ENCODE measurements at regions not wholly inside any gene's neighbourhood (a gene's known extent, or its start where the extent isn't known, plus 50 kb on each side); places are given as distances from the start of the nearest gene placed in this dataset.

- H3K4me1 Mint-ChIP-seq (ENCODE audit: unreplicated experiment) = no peaks in the 10 kb centered on the region
- H3K9me3 Mint-ChIP-seq (ENCODE audit: unreplicated experiment) = no peaks in the 10 kb centered on the region
- no peak for DNase-seq (ENCODE audit: low spot score)
- no peak overlapping the region for H3K27ac Mint-ChIP-seq (ENCODE audit: unreplicated experiment)
- H3K4me3 Mint-ChIP-seq (ENCODE audit: unreplicated experiment) = no peak overlapping the region
- no peaks in the 10 kb centered on the region for H3K27me3 Mint-ChIP-seq (ENCODE audit: unreplicated experiment)
- TF ChIP-seq CTCF (IDR thresholded peaks at IDR 0.05; ENCODE audit: unreplicated experiment) = no peak
- peaks cover 4% of the 10 kb centered on the region for H3K36me3 Mint-ChIP-seq (ENCODE audit: low read depth, unreplicated experiment)
These were observed 145.9 kb downstream of the COPS8 start for GRCh38 chr2:237231593-237231992.

GRCh38 chr2:237232166-237232565 is 146.5 kb downstream of the COPS8 start:
- peaks cover 4% of the 10 kb centered on the region for H3K36me3 Mint-ChIP-seq (ENCODE audit: low read depth, unreplicated experiment)
- no peak for TF ChIP-seq CTCF (IDR thresholded peaks at IDR 0.05; ENCODE audit: unreplicated experiment)
- H3K9me3 Mint-ChIP-seq (ENCODE audit: unreplicated experiment) = no peaks in the 10 kb centered on the region
- H3K27me3 Mint-ChIP-seq (ENCODE audit: unreplicated experiment) = no peaks in the 10 kb centered on the region
- H3K27ac Mint-ChIP-seq (ENCODE audit: unreplicated experiment) = no peak overlapping the region
- no peaks in the 10 kb centered on the region for H3K4me1 Mint-ChIP-seq (ENCODE audit: unreplicated experiment)
- H3K4me3 Mint-ChIP-seq (ENCODE audit: unreplicated experiment) = no peak overlapping the region
- DNase-seq (ENCODE audit: low spot score) = no peak

GRCh38 chr2:237234268-237234667 is 148.6 kb downstream of the COPS8 start:
- H3K4me1 Mint-ChIP-seq (ENCODE audit: unreplicated experiment) = no peaks in the 10 kb centered on the region
- no peak for DNase-seq (ENCODE audit: low spot score)
- peaks cover 4% of the 10 kb centered on the region for H3K36me3 Mint-ChIP-seq (ENCODE audit: low read depth, unreplicated experiment)
- no peak overlapping the region for H3K4me3 Mint-ChIP-seq (ENCODE audit: unreplicated experiment)
- H3K27ac Mint-ChIP-seq (ENCODE audit: unreplicated experiment) = no peak overlapping the region
- no peak for TF ChIP-seq CTCF (IDR thresholded peaks at IDR 0.05; ENCODE audit: unreplicated experiment)
- H3K27me3 Mint-ChIP-seq (ENCODE audit: unreplicated experiment) = no peaks in the 10 kb centered on the region
- no peaks in the 10 kb centered on the region for H3K9me3 Mint-ChIP-seq (ENCODE audit: unreplicated experiment)

GRCh38 chr2:237235383-237236095 is 149.8 kb downstream of the COPS8 start:
- no peaks in the 10 kb centered on the region for H3K9me3 Mint-ChIP-seq (ENCODE audit: unreplicated experiment)
- peaks cover 4% of the 10 kb centered on the region for H3K36me3 Mint-ChIP-seq (ENCODE audit: low read depth, unreplicated experiment)
- no peaks in the 10 kb centered on the region for H3K4me1 Mint-ChIP-seq (ENCODE audit: unreplicated experiment)

More at GRCh38 chr2:237235383-237236095, 149.8 kb downstream of the COPS8 start:
- TF ChIP-seq CTCF (IDR thresholded peaks at IDR 0.05; ENCODE audit: unreplicated experiment) = no peak
- Mint-ChIP-seq H3K27ac (ENCODE audit: unreplicated experiment) (no peak overlapping the region), H3K27me3 (ENCODE audit: unreplicated experiment) (no peaks in the 10 kb centered on the region), H3K4me3 (ENCODE audit: unreplicated experiment) (no peak overlapping the region)
- no peak for DNase-seq (ENCODE audit: low spot score)

All from endothelial cell (in vitro differentiated cells).